ENCODE measurements at regions not wholly inside any gene's neighbourhood (a gene's known extent, or its start where the extent isn't known, plus 50 kb on each side); places are given as distances from the start of the nearest gene placed in this dataset.

GRCh38 chr16:65781855-65782254 lies 584.6 kb upstream of the CDH5 start:
- DNase-seq (ENCODE audit: low spot score) = no peak

DNA sequence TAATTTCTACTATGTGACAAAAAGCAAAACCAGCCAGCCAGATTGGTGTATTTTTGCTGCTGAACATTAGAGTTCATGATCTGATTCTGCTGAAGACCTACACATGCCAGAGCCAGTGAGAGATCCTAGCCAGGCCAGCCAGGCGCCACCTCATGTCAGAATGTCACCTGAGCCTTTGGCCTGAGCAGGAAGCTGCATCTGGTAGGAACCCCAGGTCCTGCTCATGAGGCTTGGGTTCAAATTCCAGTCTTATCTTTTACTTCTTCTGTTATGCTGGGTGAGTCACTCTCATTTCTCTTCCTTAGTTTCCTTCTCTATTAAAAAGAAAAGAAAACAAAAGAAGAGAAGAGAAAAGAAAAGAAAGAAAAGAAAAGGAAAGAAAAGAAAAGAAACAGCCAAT lies 585.1 kb upstream of the CDH5 start:
- no peak for DNase-seq (ENCODE audit: low spot score)

DNA sequence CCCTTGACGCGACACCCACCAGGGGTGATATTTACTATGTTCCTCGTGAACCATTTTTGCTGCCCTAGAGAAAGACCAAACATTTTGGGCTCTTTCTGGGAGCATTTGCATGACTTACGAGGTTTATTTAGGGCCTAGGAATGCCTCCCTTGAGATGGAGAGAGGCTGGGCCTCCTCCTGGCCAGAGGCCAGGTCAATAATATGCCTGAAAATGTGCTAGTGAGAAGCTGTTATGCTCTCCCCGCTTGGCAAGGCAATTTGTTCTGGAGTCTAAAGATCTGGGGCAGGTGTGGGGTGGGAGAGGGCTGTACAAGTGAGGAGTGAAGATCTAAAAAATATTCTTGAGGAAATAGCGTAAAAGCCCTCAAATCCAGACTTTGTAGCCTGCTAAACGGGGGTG lies 587.3 kb upstream of the CDH5 start:
- no peak for DNase-seq (ENCODE audit: low spot score)

DNA sequence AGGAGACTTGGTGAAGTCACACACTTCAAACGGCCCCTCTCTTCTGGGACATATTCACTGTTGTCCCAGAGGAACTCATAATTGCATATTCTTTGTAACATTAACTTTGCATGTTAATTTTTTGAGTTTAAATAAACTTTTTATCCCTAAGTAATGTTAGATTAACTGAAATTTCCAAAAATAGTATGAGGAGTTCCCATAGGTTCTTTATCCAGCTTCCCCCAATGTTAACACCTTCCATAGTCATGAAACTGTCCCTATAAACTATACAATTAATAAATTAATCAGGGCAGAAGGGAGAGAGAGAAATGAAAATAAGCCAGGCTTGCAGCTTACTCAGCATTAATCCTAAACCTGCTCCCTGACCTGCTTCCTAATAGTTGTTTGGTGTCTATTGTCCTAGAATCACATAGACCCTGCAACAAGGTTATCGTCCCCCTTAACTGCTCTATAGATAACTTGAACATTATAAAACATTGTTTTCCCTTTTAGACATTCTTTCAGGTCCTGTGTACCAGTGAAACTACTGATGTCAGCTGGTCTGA lies 589.8 kb upstream of the CDH5 start:
- no peak for DNase-seq (ENCODE audit: low spot score)

DNA sequence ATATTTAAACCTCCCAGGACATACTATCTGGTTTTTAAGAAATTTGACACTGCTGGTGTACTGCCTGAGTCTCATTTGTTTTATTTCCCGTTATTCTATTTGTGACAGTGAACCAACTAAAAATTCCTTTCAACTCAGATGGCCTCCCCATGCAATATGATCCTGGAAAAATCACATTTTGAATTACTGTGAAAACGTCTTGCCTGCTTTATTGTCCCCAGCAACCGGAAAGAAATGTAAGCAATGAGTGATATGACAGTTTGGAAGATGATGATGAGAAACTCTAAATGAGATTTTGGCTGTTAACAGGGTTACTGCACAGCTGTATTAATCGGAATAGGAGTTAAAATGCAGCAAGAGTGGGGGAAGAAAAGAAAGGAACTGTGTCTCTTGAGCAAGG lies 590.7 kb upstream of the CDH5 start:
- DNase-seq (ENCODE audit: low spot score) = no peak

DNA sequence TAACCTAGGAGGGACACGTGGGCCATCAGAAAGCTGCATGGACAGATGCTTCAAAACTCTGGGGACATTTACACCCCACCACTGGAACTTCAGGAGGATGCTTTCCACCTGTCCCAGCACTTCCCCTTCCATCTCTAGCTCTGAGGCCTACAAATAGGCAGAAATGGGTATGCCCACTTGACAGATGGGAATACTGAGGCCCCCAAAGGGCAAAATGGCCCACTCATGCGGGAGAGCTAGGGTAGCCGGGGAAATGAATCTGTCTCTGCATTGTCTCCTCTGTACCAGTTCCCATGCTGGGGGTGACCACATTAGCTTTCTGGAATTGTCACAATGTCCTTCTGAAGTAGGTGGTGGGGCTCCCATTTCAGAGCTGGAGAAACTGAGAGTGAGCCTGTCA lies 592.1 kb upstream of the CDH5 start:
- no peak for DNase-seq (ENCODE audit: low spot score)

DNA sequence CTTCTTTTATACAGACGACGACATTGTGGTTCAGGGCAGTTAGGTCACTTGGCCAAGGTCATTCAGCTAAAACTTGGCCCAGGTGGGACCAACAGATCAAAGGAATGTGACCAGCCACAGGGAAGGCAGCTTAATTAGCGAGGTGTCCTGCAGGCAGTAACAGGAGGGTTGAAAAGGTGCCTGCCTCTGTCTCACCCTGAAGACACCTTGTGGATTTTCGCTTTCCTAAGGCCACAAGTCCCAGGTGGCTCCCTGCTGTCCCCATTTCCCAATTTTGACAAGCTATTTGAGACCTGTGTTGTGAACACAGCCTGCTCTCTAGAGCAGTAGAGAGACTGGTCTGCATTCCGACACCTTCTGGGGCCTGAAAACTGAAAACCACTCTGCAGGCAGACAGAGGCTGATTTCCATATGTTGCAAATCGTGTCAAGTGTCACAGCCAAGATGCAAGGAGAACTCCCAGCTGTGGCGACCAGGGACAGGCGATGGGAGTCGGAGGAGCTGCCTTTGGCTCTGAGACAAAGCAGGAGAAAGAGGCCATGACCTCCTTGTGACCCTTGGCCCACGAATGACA lies 593.1 kb upstream of the CDH5 start:
- DNase-seq (ENCODE audit: low spot score) = no peak

DNA sequence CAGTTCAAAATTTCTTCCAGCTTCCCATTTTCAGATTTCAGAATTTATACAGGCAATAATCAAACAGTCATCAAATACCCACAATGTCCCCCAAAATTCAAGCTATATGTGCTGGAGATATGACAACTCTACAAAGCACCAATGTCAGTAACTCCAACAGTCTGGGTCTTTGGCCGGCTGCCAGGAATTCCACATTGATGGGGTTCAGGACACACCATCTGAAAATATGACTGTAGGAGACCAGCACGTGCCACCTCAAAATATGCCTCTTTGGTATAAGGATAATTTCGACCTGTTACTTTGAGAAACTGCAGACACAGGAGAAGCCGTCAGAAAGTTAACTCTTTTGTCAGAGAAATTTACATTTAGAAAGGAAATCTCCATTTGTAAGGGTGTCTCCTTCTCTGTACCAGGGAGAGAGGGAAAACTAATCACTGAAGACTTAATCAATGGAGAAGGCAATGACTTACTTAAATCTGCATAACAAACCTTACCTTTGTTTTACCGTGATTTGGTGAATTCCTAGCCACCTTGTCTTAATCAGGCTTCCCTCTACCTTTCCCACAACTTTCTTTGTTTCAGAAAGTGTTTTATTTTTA lies 594.3 kb upstream of the CDH5 start:
- no peak for DNase-seq (ENCODE audit: low spot score)

DNA sequence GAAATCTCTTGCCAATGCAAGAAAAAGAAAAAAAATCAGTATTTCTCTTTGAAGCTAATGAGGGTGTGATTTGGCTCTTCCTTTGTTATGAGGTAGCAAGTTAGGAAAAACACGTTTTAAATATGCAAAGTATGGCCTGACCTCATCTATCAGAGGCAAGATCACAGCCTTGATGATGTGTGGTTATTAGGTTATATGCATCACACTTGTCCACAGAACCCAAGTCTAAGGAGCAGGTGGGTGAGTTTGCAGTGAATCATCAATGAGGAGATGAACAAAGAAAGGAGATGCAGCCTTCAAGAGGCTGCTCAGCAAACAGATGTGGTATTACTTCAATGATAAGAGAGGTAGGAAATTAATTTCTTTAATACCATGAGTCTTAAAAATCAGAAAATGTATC lies 594.8 kb upstream of the CDH5 start:
- no peak for DNase-seq (ENCODE audit: low spot score)

DNA sequence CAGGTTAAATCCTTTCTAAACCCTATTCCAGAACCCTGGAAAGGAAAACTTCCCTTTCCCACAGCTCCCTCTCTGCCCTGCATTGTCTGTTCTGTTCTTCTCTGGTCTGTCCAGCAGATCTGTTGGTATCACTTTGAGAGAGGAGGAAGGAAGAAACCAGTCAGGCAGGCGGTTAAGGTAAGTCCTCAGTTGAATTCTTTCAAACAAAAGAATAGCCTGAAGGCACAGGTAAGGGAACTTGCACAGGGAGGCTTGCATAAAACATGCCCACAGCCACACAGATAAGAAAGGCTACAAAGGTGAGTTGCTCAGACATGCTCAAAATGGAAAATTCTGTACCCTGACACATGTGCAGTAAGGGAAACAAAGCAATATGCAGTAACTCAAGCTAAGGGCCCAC lies 595.7 kb upstream of the CDH5 start:
- no peak for DNase-seq (ENCODE audit: low spot score)

- no peak for DNase-seq (ENCODE audit: low spot score)
These were observed 596.6 kb upstream of the CDH5 start for GRCh38 chr16:65769776-65770438.

- no peak for DNase-seq (ENCODE audit: low spot score)
These were observed 597.4 kb upstream of the CDH5 start for GRCh38 chr16:65769055-65769465.

- peak; percentile 6 for DNase-seq (ENCODE audit: low spot score)
These were observed 599.4 kb upstream of the CDH5 start for GRCh38 chr16:65767125-65767524.

DNA sequence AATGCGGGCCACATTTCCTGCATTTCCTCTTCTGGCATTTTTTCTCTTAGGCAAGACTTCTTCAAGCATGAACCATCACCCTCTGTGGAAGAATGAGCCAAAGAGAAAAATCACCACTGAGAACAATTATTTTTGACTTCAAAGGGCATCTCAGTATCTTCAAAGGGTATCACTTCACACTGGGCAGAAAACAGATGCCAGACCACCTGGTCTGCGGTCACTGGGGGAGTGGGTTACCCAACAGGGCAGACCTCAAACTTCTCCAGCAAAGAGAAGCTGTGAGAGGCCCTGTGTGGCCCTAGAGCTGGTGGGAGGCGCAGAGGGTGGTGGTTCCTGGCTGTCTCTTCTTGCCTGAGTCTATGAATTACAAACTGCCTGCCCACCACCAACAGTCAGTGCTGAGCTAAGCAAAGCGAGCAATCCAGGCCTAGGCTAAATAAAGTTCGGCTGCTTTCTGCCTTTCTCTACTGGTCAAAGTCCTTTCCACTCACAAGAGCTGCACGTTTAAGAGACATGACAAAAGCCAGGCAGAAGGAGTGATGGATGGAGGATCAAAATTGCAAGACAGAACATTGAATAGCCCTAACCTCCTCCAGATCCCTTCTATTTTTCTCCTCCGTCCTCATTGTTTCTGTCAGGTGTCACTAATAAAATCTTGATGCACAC lies 602.7 kb upstream of the CDH5 start:
- peak; percentile 45 for DNase-seq (ENCODE audit: low spot score)

DNA sequence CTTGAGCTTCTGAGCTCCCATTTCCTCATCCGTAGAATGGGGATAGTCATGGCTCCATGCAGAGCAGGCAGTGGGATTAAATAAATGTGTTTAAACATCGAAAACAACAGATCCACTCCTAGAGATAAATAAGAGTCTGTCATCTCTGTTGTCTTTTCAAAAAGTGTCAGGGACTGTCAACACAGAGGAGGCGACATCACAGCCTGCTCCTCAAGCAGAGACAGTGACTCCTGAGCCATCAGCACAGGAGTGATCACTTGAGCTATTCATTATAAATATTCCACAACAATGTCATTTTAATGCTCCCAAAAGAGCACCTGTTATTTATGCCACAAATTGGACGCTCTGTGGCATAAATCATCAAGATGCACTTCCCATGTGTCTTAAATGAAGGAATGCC lies 605.6 kb upstream of the CDH5 start:
- DNase-seq (ENCODE audit: low spot score) = no peak

- no peak for DNase-seq (ENCODE audit: low spot score)
These were observed 607.9 kb upstream of the CDH5 start for GRCh38 chr16:65758620-65759019.

- DNase-seq (ENCODE audit: low spot score) = no peak
These were observed 609.4 kb upstream of the CDH5 start for GRCh38 chr16:65757064-65757463.

DNA sequence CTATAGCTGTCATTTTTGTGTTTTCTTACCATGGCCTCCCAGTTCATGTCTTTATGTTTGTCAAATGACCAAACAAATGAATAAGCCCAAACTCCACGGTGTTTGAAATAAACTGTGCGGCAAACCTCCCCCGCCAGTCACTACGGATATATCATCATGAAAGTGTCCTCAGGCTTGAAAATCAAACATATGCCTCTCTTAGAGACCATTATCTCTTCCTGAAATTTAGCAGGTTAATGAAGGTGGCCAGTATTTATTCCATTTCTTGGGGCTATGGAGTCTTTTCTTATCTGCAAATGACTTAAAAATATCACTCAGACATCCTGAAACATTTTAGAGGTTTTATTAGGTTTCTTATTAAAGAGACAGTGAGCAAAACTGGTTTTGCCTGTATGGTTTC lies 610.3 kb upstream of the CDH5 start:
- DNase-seq (ENCODE audit: low spot score) = no peak

- DNase-seq (ENCODE audit: low spot score) = no peak
These were observed 611.4 kb upstream of the CDH5 start for GRCh38 chr16:65754820-65755691.

DNA sequence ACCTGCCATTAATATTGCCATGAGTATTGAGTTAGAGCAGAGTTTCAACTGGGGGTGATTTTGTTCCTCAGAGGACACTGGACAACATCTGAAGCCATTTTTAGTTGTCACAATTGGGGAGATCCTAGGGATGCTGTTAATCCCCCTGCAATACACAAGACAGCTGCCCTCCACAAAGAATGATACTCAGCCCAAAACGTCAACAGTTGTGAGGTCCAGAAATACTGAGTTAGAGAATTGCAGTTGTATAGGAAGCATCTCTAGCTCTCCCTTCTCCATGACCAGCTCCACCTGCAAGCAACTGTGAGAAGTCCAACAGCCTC lies 614.0 kb upstream of the CDH5 start:
- no peak for DNase-seq (ENCODE audit: low spot score)
